GM23338 (cell line): ENCODE measurements at regions not wholly inside any gene's neighbourhood (a gene's known extent, or its start where the extent isn't known, plus 50 kb on each side); places are given as distances from the start of the nearest gene placed in this dataset.

ENCODE experiments used
- CREB1 ChIP-seq: fragments of 250-450 bp; sonication (Bioruptor Pico); IDR thresholded peaks from 2 replicates; pipeline ENCODE4 v1.5.0; 2020; ENCODE audit warnings: low read depth, mild to moderate bottlenecking, moderate library complexity
- CTCF ChIP-seq, 2 experiments: fragments of 200-600 bp in 1 of 2; sonication (generic) in 1 of 2; conservative IDR thresholded peaks; 2 replicates each; pipeline versions ENCODE4 v1.5.1 to v1.6.1; 2016 to 2017; ENCODE audit warnings: antibody characterized with exemption in 2 of 2, low read depth in 2 of 2, mild to moderate bottlenecking in 2 of 2, moderate library complexity in 1 of 2
- EZH2 ChIP-seq: fragments of 200-600 bp; sonication (generic); IDR thresholded peaks from one replicate; pipeline ENCODE4 v1.8.0; 2017; ENCODE audit warnings: antibody characterized with exemption, mild to moderate bottlenecking, low read depth; ENCODE audit not compliant: unreplicated experiment
- JUNB ChIP-seq: IDR thresholded peaks from one replicate; pipeline ENCODE4 v1.6.1; 2016; ENCODE audit warnings: antibody characterized with exemption; ENCODE audit not compliant: unreplicated experiment
- POLR2AphosphoS5 ChIP-seq: IDR thresholded peaks from 2 replicates; pipeline ENCODE4 v1.6.1; 2016; ENCODE audit warnings: antibody characterized with exemption, low read depth
- REST ChIP-seq: IDR thresholded peaks from one replicate; pipeline ENCODE4 v1.6.1; 2018; ENCODE audit warnings: antibody characterized with exemption; ENCODE audit not compliant: unreplicated experiment
- ZNF114 ChIP-seq: fragments of 250-450 bp; sonication (Bioruptor Pico); IDR thresholded peaks from 2 replicates; pipeline ENCODE4 v1.5.0; 2020; ENCODE audit warnings: mild to moderate bottlenecking, moderate library complexity

GRCh38 chr2:225337183-225337582, 62.3 kb upstream of the NYAP2 start:
- TF ChIP-seq CTCF (conservative IDR thresholded peaks at IDR 0.05; ENCODE audit: low read depth in 2 of 2): no peak
- no peak for TF ChIP-seq REST
- no peak for TF ChIP-seq EZH2
- TF ChIP-seq ZNF114: no peak
- TF ChIP-seq CREB1 (CRISPR knock-in tag): no peak
- TF ChIP-seq POLR2AphosphoS5: no peak
- no peak for TF ChIP-seq JUNB
